PC-3 (cell line): ENCODE measurements at regions not wholly inside any gene's neighbourhood (a gene's known extent, or its start where the extent isn't known, plus 50 kb on each side); places are given as distances from the start of the nearest gene placed in this dataset.

ENCODE experiments used
- ATAC-seq: fragments of 200-7000 bp; cut with Tn5 transposase; 2 replicates; pipeline ENCODE4 v1.9.1; 2020; ENCODE audit warnings: mild to moderate bottlenecking, moderate library complexity
- BruUV-seq: library from RNA; stranded (reverse); fragments of 400-500 nt; replicated peaks from 2 replicates; lab custom pipeline; 2021; lab: Mats Ljungman, UMichigan
- CTCF ChIA-PET: fragments of 300-600 bp; sonication (Branson Sonifier 250); formaldehyde crosslinking; loops from one replicate; lab custom pipeline; 2022; ENCODE audit warnings: antibody characterized with exemption; lab: Charles Lee
- POLR2A ChIA-PET: fragments of 300-600 bp; sonication (Branson Sonifier 250); formaldehyde crosslinking; loops from one replicate; lab custom pipeline; 2022; ENCODE audit warnings: antibody characterized with exemption; ENCODE audit not compliant: unreplicated experiment; lab: Charles Lee
- DNase-seq: peaks from one replicate; pipeline ENCODE4 v3.0.0-alpha.2; 2015
- H2AFZ ChIP-seq: fragments of 300-600 bp; sonication (generic); 2 replicates; pipeline ENCODE4 v1.6.0; 2016; ENCODE audit warnings: antibody characterized with exemption, low read length
- H3F3A ChIP-seq: fragments of 300-600 bp; sonication (generic); one replicate; pipeline ENCODE4 v1.6.0; 2017; ENCODE audit warnings: antibody characterized with exemption, low read length, control low read depth, mild to moderate bottlenecking; ENCODE audit not compliant: unreplicated experiment
- H3K27ac ChIP-seq: fragments of 300-600 bp; sonication (generic); 2 replicates; pipeline ENCODE4 v1.5.1; 2016; ENCODE audit warnings: mild to moderate bottlenecking, low read length
- H3K27me3 ChIP-seq: fragments of 300-600 bp; sonication (generic); 2 replicates; pipeline ENCODE4 v1.6.1; 2016; ENCODE audit warnings: low read length, mixed read lengths
- H3K36me3 ChIP-seq: fragments of 300-600 bp; sonication (generic); 2 replicates; pipeline ENCODE4 v1.6.1; 2016; ENCODE audit warnings: low read depth, mixed run types, low read length, mixed read lengths
- H3K4me1 ChIP-seq: fragments of 300-600 bp; sonication (generic); 2 replicates; pipeline ENCODE4 v1.5.1; 2016; ENCODE audit warnings: low read length; ENCODE audit not compliant: insufficient read depth
- H3K4me2 ChIP-seq: fragments of 300-600 bp; sonication (generic); 2 replicates; pipeline ENCODE4 v1.6.0; 2016; ENCODE audit warnings: low read length
- H3K4me3 ChIP-seq: fragments of 300-600 bp; sonication (generic); 2 replicates; pipeline ENCODE4 v1.5.1; 2016; ENCODE audit warnings: mild to moderate bottlenecking, low read length, mixed read lengths
- H3K79me2 ChIP-seq: fragments of 300-600 bp; sonication (generic); 2 replicates; pipeline ENCODE4 v1.6.1; 2017; ENCODE audit warnings: low read length, mixed read lengths
- H3K9ac ChIP-seq: fragments of 300-600 bp; sonication (generic); 2 replicates; pipeline ENCODE4 v1.6.0; 2016; ENCODE audit warnings: mild to moderate bottlenecking, low read length
- H3K9me2 ChIP-seq: fragments of 300-600 bp; sonication (generic); replicated peaks from 2 replicates; pipeline ENCODE4 v1.6.1; 2016; ENCODE audit warnings: mixed run types, low read length, mixed read lengths
- H3K9me3 ChIP-seq: fragments of 300-600 bp; sonication (generic); 2 replicates; pipeline ENCODE4 v1.6.1; 2016; ENCODE audit warnings: low read length, mixed read lengths
- H4K20me1 ChIP-seq: fragments of 300-600 bp; sonication (generic); 2 replicates; pipeline ENCODE4 v1.6.1; 2016; ENCODE audit warnings: low read length, mixed read lengths
- EZH2 ChIP-seq: fragments of 300-600 bp; sonication (generic); IDR thresholded peaks from one replicate; pipeline ENCODE4 v1.6.1; 2017; ENCODE audit warnings: antibody characterized with exemption, mild to moderate bottlenecking, low read length; ENCODE audit not compliant: unreplicated experiment
- EZH2phosphoT487 ChIP-seq: fragments of 300-600 bp; sonication (generic); IDR thresholded peaks from 2 replicates; pipeline ENCODE4 v1.6.1; 2018; ENCODE audit warnings: mild to moderate bottlenecking, antibody characterized with exemption, low read length, borderline replicate concordance
- intact Hi-C: fragments of 100-400 bp; cut with micrococcal nuclease; formaldehyde crosslinking; loops from 2 replicates; pipeline ENCODE4 v1.9.0; 2023
- TF ChIP-seq, protein P1 (sequence below): fragments of 300-600 bp; sonication (generic); conservative IDR thresholded peaks from 2 replicates; pipeline ENCODE4 v1.5.1; 2017; ENCODE audit warnings: antibody characterized with exemption, low read depth, mild to moderate bottlenecking, low read length

DNA sequence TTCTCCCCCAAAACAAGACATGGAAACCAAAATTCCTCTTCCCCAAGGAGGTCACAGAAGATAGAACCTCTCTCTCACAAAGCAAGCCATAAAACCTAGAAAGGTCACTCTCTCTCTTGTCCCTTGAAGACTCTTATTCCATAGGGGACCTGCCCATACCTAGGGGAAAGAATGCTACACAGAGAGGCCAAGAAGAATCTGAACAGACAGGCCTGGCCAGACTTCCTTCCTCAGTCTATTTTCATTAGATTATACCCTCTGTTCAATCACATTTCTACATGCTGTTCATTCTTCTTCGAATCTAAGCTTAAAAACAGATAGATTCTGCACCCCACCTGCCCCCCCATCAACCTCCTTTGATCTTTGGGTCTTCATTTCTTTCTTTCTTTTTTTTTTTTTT, 206.8 kb downstream of the TLE4 start:
- no peaks in the 10 kb centered on the region for H3K27me3 ChIP-seq
- CTCF ChIA-PET: no interaction called here
- POLR2A ChIA-PET: no interaction called here
- H3K9me3 ChIP-seq: no peaks in the 10 kb centered on the region
- H4K20me1 ChIP-seq: no peaks in the 10 kb centered on the region
- H2AFZ ChIP-seq: no peak overlapping the region
- no peaks in the 10 kb centered on the region for H3F3A ChIP-seq
- H3K9ac ChIP-seq: no peak overlapping the region
- no peak for TF ChIP-seq EZH2
- TF ChIP-seq, protein P1, sequence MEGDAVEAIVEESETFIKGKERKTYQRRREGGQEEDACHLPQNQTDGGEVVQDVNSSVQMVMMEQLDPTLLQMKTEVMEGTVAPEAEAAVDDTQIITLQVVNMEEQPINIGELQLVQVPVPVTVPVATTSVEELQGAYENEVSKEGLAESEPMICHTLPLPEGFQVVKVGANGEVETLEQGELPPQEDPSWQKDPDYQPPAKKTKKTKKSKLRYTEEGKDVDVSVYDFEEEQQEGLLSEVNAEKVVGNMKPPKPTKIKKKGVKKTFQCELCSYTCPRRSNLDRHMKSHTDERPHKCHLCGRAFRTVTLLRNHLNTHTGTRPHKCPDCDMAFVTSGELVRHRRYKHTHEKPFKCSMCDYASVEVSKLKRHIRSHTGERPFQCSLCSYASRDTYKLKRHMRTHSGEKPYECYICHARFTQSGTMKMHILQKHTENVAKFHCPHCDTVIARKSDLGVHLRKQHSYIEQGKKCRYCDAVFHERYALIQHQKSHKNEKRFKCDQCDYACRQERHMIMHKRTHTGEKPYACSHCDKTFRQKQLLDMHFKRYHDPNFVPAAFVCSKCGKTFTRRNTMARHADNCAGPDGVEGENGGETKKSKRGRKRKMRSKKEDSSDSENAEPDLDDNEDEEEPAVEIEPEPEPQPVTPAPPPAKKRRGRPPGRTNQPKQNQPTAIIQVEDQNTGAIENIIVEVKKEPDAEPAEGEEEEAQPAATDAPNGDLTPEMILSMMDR: no peak
- TF ChIP-seq EZH2phosphoT487: no peak
- no peak for DNase-seq
- H3K4me1 ChIP-seq: peaks cover 14% of the 10 kb centered on the region
- H3K36me3 ChIP-seq: no peaks in the 10 kb centered on the region
- no peaks in the 10 kb centered on the region for H3K79me2 ChIP-seq
- BruUV-seq: no TSS peak
- no peak overlapping the region for H3K27ac ChIP-seq
- no peaks in the 10 kb centered on the region for H3K9me2 ChIP-seq
- ATAC-seq: no peak
- no peak overlapping the region for H3K4me3 ChIP-seq
- intact Hi-C loops: no loop called here
- no peak overlapping the region for H3K4me2 ChIP-seq

DNA sequence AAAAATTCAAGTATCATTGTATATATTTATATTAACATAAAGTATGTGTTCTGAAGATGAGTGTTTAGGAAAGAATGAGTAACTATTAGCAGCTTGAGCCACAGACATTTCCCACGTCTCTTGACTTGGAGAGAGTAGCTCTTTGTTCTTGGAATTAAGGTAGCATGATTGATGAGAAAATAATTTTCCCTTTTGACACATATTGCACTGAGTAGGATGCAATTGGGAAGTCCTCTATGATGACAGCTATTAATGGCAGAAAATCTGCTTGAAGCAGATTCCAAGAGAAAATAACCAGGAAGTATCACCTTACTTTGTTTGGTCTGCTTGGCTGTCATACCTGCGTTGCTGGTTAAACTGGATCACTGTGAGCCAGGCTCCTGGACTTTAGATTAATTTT, 204.8 kb downstream of the TLE4 start:
- no peaks in the 10 kb centered on the region for H3K9me2 ChIP-seq
- intact Hi-C loops: no loop called here
- H3K4me1 ChIP-seq: peaks cover 14% of the 10 kb centered on the region
- DNase-seq (peak; percentile 54), ATAC-seq (0 out of 2 replicates have a peak, but pooled peaks have one; percentile 13)
- no peaks in the 10 kb centered on the region for H3K36me3 ChIP-seq
- no TSS peak for BruUV-seq
- no peaks in the 10 kb centered on the region for H4K20me1 ChIP-seq
- ChIA-PET POLR2A (no interaction called here), CTCF (no interaction called here)
- H3K9ac ChIP-seq: no peak overlapping the region
- no peak overlapping the region for H3K4me3 ChIP-seq
- H3K4me2 ChIP-seq: no peak overlapping the region
- no peak overlapping the region for H2AFZ ChIP-seq
- H3K27me3 ChIP-seq: no peaks in the 10 kb centered on the region
- no peak overlapping the region for H3K27ac ChIP-seq
- no peaks in the 10 kb centered on the region for H3K79me2 ChIP-seq
- H3K9me3 ChIP-seq: no peaks in the 10 kb centered on the region
- no peaks in the 10 kb centered on the region for H3F3A ChIP-seq
- TF ChIP-seq EZH2 (no peak), EZH2phosphoT487 (no peak)
- TF ChIP-seq, protein P1: no peak
